Psoas muscle (tissue), 7 donors: ENCODE measurements at regions not wholly inside any gene's neighbourhood (a gene's known extent, or its start where the extent isn't known, plus 50 kb on each side); places are given as distances from the start of the nearest gene placed in this dataset.

ENCODE experiments used
- ATAC-seq, 4 donors: fragments of 200-7000 bp; cut with Tn5 transposase; one replicate each; pipeline ENCODE4 v1.9.1; 2020; ENCODE audit warnings: moderate library complexity in 3 of 4, mild to moderate bottlenecking in 2 of 4
- DNase-seq, 2 donors: peaks; one replicate each; pipeline ENCODE4 v3.0.0-alpha.2; 2020
- H3K27ac ChIP-seq: fragments of 200-600 bp; one replicate; pipeline ENCODE4 v1.8.0; 2022
- H3K27me3 ChIP-seq, 3 donors: fragments of 200-600 bp in 1 of 3; one replicate each; pipeline versions ENCODE4 v1.6.1 to v1.8.0; 2013 to 2022; ENCODE audit warnings: low read length in 2 of 3, mild to moderate bottlenecking in 2 of 3, moderate library complexity in 1 of 3; ENCODE audit not compliant: insufficient read depth in 3 of 3
- H3K36me3 ChIP-seq, 2 donors: fragments of 200-600 bp in 1 of 2; one replicate each; pipeline versions ENCODE4 v1.6.1 to v1.8.0; 2013 to 2022; ENCODE audit warnings: low read depth in 1 of 2, mild to moderate bottlenecking in 1 of 2, moderate library complexity in 1 of 2; ENCODE audit not compliant: insufficient read depth in 1 of 2
- H3K4me1 ChIP-seq: fragments of 200-600 bp; one replicate; pipeline ENCODE4 v1.8.0; 2022
- H3K4me3 ChIP-seq: fragments of 200-600 bp; one replicate; pipeline ENCODE4 v1.8.0; 2022; ENCODE audit warnings: mild to moderate bottlenecking
- H3K9me3 ChIP-seq: fragments of 200-600 bp; one replicate; pipeline ENCODE4 v1.8.0; 2022
- CTCF ChIP-seq: fragments of 200-600 bp; IDR thresholded peaks from one replicate; pipeline ENCODE4 v1.8.0; 2022; ENCODE audit warnings: antibody characterized with exemption
- WGBS, 3 donors: extraction: QIAGEN DNeasy Blood & Tissue Kit; methylation state at CpG; one replicate each; pipeline versions ENCODE4 v1.1.6 to v1.1.7; 2013; 5-methylcytosine and 5-hydroxymethylcytosine counted together
- intact Hi-C, 2 donors: fragments of 100-400 bp; cut with DNase I; formaldehyde crosslinking; loops; one replicate each; pipeline versions ENCODE4 v1.11.0 to v1.14.2; 2022
- donor health status: healthy with polysubstance abuse.
- donor health status: DM: no; HTN: no; CAD: no; lungs with moderate emphysema.
- donor health status: Bipolar disorder and iron deficiency.
- donor health status: healthy.
- donor health status: DM: yes; HTN: yes; CAD: no.
- donor health status: DM: no; HTN: no; CAD: no.
- donor health status: DM: yes; HTN: yes; CAD: no.

GRCh38 chr13:48778610-48779009 lies 124.9 kb downstream of the CYSLTR2 start:
- Histone ChIP-seq H3K36me3 (no peaks in the 10 kb centered on the region), H3K27me3 (peaks cover 0 to 9% (median 0%) of the 10 kb centered on the region in 3 donors), H3K27ac (no peak overlapping the region), H3K9me3 (peaks cover 19% of the 10 kb centered on the region), H3K4me1 (no peaks in the 10 kb centered on the region), H3K4me3 (no peak overlapping the region)
- DNase-seq = no peak
- 69 to 77% (median 70%) methylated on average over 3 of the region's 3 CpGs for whole genome bisulfite sequencing, 3 donors
- TF ChIP-seq CTCF = no peak
- intact Hi-C loops = loop anchor here in 1 of 2 donors (10.0 kb wide), 2 partner anchors 194 to 444 kb away; no protein-coding TSS in a partner anchor
- no peak for ATAC-seq

GRCh38 chr13:48780713-48781341 lies 127.1 kb downstream of the CYSLTR2 start:
- ATAC-seq (no peak), DNase-seq (no peak)
- Histone ChIP-seq H3K9me3 (peaks cover 19% of the 10 kb centered on the region), H3K4me3 (no peak overlapping the region), H3K27me3 (no peaks in the 10 kb centered on the region), H3K36me3 (no peaks in the 10 kb centered on the region), H3K27ac (no peak overlapping the region), H3K4me1 (no peaks in the 10 kb centered on the region)
- TF ChIP-seq CTCF = no peak
- intact Hi-C loops = no loop called here
- WGBS, 3 donors = 69 to 93% (median 90%) methylated on average over 2 of the region's 2 CpGs

- DNase-seq (no peak), ATAC-seq (no peak)
- peaks cover 19% of the 10 kb centered on the region for H3K9me3 ChIP-seq
- no peaks in the 10 kb centered on the region for H3K36me3 ChIP-seq
- H3K27ac ChIP-seq = no peak overlapping the region
- WGBS, 3 donors = 78 to 89% (median 83%) methylated on average over 3 of the region's 3 CpGs
- H3K4me3 ChIP-seq = no peak overlapping the region
- no peaks in the 10 kb centered on the region for H3K27me3 ChIP-seq
- H3K4me1 ChIP-seq = no peaks in the 10 kb centered on the region
- TF ChIP-seq CTCF = no peak
- intact Hi-C loops = no loop called here
Observed at GRCh38 chr13:48782429-48782840, 128.7 kb downstream of the CYSLTR2 start.

GRCh38 chr13:48783181-48783630 lies 129.5 kb downstream of the CYSLTR2 start:
- TF ChIP-seq CTCF = no peak
- 34 to 53% (median 44%) methylated on average over 7 of the region's 7 CpGs for WGBS, 3 donors
- intact Hi-C loops = no loop called here
- H3K9me3 ChIP-seq = peaks cover 19% of the 10 kb centered on the region
- no peaks in the 10 kb centered on the region for H3K4me1 ChIP-seq
- H3K27me3 ChIP-seq = no peaks in the 10 kb centered on the region
- no peaks in the 10 kb centered on the region for H3K36me3 ChIP-seq
- no peak overlapping the region for H3K4me3 ChIP-seq
- ATAC-seq (peak; percentile 36 to 75 (median 58)), DNase-seq (peak; percentile 58 to 70)
- H3K27ac ChIP-seq = no peak overlapping the region
